Fibroblast of skin of left quadriceps (primary cell): ENCODE measurements at regions not wholly inside any gene's neighbourhood (a gene's known extent, or its start where the extent isn't known, plus 50 kb on each side); places are given as distances from the start of the nearest gene placed in this dataset.

Experiments
- DNase-seq, 2 experiments: peaks; one replicate each; pipeline ENCODE4 v3.0.0-alpha.2; 2013; ENCODE audit warnings: low read depth in 2 of 2

DNA sequence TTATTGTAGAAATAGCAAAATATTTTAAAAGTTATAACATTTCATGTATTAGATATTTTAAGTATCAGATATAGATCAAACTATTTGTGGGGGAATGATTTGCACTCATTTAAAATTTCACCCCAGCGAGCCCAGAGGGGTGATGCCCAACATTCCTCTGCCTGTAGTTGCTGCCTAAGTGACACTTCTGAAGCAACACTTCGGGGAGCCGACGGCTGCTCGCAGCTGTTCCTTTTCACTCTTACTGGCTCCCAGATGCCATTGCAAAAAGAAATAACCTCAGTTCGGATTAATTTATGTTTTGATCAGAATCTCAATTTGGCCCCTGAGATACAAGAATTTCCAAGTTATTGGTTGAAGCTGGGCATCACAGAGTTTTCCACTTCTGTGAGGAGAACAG, 603.8 kb downstream of the PLCL1 start:
- no peak for DNase-seq

DNA sequence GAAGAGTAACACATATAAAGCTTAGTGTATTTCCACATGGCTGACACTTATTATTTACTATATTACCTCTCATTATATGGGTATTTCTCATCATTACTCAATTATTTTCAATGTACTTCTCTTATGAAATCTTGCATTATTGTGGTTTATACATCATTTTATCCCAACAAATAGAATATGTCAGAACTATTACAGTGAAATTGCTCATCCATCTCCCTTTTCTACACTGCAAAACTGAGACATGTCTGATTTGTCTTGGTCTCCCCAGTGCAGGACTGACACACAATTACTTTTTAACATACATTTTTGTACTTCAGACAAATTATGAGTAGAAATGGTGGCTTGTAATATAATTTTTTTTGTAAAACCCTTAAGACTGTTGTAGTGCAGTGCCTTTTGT, 600.9 kb downstream of the PLCL1 start:
- DNase-seq, result peak in 1 of 2 experiments; percentile 16

DNA sequence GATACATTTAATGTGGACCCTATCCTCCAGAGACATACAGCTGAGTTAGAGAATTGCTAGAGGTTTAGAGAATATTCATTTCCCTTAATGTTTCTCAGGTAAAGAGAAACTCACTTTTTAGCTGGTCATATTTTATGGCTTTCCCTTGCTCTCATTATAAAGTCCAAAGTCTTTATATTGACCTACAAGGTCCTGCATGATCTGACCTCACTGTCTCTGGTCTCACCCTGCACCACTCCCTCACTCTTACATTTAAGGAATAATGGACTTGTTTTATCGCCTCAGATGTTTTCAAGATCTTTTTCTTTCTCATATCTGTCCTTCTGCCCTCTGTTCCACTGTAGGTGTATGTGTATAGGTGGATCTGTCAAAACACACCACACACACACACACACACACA, 597.3 kb downstream of the PLCL1 start:
- DNase-seq, result no peak

DNA sequence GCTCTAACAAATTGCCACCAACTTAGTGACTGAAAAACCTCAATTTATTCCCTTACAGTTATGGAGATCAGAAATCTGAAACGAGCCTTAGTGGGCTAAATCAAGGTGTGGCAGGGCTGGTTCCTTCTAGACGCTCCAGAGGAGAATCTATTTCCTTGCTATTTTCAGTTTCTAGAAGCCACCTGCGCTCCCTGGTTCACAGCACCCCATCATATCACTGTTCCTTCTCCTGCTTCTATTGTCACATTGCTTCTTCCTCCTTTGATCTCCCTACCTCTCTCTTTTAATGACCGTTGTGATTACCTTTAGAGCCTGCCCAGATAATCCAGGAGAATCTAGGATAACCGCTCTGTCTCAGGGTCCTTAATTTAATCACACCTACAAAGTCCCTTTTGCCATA, 596.6 kb downstream of the PLCL1 start:
- no peak for DNase-seq

DNA sequence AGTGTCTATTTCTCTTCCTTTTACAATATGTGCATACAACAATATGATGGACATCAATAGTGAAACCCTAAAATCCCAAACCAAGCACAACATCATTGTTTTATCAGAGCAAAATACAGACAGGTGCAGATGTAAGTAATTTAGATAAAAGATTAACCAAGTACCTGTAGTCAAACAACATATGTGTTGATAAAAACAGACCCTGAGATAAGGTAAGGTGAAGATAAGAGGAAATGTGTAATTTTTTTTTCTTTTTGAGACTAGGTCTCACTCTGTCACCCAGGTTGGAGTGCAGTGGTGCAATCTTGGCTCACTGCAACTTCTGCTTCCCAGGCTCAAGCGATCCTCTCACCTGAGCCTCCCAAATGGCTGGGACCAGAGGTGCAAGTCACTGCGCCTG, 589.8 kb downstream of the PLCL1 start:
- DNase-seq, result no peak

DNA sequence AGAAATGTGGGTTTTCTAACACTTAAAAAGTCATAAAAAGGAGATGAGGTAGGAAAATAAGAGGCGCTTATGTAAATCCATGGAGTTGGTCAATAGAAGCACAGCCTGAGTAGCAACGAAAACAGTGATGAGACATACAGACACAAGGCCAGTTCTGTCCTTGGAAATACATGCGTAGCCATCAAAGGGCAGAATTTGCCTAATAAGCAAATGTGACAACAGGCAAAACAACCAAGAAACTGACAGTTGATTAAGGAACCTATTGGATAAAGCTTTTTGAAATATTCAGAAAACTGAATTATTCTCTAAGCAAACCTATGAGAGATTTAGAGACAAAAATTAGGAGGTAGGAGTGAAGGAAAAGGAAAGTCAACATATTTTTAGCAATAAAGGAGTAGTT, 586.3 kb downstream of the PLCL1 start:
- no peak for DNase-seq

DNA sequence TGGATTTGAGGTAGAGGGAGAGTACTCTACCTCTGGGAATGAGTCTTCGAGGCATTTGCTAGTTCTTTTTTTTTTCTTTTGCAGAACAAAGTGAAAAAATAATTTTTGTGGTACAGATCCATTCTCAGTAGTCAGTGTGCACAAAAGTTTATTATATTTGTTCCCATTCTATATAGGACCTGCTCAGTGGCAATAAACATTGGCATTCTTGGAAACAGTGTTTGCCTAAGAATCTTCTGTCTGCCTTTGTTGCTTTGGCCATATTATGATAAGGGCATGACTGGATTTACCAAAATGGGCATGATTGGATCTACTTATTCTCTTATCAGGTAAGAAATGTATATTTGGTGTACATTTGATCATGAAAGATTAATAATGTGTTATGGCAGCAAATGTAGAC, 583.3 kb downstream of the PLCL1 start:
- no peak for DNase-seq

DNA sequence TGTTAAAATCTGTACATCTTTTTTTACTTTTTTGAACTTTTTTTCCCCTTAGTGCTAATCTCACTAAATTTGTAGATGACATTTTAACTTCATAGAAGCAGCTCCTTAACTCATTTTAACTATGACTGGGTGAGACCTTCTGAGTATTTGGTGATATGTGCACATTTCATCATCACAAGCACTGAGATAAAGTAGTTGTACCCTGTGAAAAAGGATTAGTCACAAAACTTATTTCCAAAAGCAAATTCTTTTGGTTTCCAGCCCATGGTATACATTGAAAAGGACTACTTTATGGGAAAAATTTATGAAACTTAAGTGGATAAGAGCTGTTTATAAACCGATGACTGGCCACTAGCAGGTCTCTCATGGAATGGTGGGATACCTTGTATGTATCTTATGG, 581.5 kb downstream of the PLCL1 start:
- DNase-seq, result peak in 1 of 2 experiments; percentile 17

DNA sequence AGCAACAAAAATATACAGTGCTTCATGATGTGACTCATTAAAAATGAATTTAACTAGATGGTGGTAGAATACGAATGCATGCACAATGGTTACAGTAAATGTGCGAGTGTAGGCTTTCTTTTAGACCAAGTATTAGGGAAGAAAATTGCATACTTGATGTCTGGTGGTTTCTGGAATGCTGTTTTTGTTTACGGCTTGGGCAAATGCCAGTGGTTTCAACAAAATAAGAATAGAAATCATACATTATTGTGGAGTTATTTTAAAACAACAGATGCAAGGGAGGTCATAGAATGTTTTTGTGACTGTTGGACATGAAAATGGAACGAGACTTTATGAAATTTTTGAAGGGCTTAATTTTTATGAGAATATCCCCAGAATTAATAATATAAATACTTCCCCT, 580.9 kb downstream of the PLCL1 start:
- no peak for DNase-seq

DNA sequence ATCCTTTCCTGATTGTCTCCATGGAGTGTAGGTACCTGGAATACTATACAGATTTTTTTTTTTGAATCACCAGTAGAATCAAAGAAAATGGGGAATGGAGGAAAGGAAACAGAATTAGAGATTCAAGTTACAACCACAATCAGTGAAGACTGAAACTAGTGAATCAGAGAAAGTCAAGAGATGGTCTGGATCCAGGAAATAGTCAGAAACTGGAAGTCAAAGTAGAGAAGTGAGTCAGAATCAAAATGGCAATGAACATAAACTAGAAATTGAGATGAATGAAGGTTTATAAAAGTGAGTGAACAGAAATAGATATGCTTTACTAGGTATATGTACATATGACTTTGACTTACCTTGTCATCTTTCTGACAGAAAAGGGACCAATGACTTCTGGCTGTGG, 579.0 kb downstream of the PLCL1 start:
- DNase-seq, result no peak

DNA sequence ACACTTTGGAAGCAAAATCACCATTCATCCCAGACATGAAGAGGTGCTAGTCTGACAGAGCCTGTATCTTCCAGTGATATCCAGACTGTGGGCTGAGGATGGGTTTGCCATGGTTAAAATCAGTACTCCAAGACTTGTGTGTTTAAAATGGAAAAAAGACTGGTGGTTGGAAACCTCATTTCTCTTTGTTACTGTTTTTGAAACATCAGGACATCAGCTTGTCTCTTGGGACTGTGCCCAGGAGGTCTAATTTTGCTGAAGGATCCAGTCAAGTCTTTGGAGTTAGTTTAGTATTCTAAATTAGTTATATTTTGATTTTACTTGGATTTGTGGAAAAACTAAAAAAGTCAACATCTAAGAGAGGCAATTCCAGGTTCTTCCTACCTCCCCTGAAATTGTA, 578.4 kb downstream of the PLCL1 start:
- DNase-seq, result no peak

DNA sequence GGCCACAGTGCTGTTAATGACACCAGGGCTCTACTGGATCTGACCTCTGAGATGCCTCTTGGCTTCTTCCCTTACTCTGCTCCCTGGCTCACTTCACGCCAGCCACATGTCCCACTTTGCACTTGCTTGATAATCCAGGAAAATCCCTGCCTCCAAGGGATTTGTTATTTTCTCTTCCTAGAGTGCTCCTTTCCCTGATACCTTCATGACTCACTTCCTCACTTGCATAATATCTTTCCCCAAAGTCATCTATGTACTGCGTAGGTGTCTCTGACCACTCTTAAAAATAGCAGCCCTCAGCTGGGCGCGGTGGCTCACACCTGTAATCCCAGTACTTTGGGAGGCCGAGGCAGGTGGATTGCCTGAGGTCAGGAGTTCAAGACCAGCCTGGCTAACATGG, 572.3 kb downstream of the PLCL1 start:
- DNase-seq, result no peak

DNA sequence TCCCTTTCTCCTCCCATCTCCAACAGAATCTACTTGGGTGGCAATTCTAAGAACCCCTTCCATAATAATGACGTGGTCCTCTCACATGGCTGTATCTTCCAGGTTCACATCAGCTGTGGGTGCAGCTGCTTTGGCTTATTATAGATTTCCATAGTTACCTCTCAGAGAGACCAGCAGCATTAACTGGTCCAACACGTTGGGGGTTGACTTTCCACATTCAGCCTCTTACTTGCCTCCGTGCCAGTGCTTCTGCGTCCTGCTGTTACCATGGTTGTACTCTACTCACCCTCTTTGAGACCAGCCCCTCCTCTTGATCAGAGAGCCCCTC, 570.7 kb downstream of the PLCL1 start:
- no peak for DNase-seq

DNA sequence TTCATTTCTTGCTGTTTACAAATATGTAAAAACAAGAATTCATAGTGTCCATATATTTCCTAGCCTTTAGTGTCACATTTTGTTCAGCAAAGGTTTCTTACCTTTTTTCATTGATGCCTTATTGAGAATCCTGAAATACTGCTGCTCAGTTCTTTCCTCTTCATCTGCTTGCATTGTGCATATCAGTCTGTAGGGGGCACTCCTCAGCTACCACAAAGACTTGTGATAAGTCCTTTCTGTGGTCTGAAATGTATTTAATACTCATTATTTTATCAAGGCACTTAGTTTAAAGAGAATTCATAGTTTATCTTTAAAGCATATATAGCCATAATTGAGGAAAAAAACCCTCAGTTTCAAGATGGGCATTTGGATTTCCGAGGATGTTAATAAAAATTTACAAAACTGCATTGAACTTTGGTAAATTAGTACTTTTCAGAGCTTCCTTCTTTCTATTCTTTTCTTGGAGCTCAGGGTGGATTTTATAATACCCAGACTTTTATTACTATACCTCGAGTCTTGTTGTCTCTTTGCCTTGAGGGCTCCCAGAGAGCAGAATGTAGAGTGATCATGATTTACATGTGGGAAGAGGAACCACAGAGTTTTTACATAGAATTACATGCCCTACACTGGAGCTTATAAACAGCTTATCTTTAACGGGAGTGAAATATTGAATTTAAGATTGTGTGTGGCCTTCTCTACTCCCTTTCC, 570.1 kb downstream of the PLCL1 start:
- peak; percentile 60 to 64 for DNase-seq

DNA sequence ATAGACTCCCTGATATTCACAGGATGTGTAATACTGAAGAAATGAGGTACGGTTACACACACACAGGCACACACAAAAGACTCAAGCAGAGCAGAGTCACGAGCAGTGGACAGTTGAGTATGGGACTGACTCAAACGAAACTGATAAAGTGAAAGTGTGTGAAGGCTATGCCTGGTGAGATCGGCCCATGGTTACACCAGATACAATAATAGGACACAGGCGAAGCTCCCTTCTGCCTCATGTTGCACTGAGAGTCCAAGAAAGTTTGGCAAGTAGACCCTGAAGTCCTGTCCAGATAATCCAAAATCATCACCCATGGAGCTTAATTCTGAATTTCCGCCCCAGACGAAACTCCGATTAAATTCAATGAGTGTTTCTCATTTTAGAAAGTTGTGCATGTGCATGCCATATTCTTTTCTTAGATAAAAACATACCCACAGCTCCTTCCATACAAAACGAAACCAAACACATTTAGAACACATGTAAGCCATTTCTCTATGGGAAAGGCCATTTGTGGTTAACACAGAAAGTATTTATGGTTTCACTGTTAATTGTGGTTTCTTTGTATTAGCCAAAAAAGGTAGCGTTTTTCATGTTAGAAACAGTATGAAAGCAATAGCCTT, 567.6 kb downstream of the PLCL1 start:
- DNase-seq, result peak; percentile 56 to 59

DNA sequence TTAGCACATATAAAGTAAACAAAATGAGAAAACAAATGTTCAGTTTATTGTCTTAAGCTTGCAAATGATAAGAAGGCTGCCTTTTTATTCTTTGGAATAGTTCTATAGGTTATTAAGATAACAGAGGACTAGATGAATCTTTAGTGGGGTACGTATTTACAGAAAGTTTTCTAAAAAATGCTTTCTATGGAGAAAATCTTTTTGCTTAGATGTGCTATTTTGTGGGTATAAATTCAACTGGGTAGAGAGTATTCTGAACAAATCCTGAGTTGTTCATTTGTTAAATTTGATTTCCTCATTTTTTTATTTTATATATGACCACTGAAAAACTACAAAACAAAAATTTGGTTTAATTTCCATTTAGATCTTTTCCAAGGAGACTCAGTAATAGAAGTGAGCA, 566.9 kb downstream of the PLCL1 start:
- DNase-seq, result no peak

DNA sequence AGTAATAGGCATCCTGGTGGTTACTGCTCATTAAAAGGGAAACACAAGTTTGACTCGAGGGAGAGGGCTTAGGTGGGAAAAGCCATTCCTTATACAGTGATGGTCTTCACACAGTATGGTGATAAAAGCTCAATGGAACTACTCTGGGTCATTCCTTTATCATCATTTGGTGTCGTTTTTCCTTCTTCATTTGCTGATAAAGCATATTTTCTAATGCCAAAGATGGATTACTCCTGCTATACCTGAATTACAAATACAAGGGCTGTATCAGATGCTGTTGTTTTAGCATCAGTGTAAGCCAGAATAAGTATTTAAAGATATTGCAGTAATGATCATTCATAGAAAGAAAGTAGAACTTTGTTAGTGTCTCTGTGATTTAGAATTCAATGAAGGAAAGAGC, 563.7 kb downstream of the PLCL1 start:
- no peak for DNase-seq

DNA sequence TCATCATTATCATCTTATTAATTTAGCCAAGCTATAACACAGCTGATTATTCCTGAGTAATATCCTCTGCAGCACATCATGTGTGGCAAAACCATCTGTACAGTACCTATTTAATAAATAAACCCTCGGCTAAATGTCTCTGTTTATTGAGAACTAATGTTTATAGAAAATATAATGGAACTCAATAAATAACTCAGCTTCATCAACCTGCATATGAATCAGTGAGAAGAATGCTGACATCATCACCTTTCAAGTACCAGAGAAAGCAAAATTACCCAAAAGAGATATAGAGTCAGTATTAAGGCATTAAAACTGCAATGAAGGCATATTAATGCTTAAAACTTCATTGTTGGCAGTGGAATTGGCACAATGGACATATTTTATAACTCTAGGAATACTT, 558.3 kb downstream of the PLCL1 start:
- DNase-seq, result no peak

DNA sequence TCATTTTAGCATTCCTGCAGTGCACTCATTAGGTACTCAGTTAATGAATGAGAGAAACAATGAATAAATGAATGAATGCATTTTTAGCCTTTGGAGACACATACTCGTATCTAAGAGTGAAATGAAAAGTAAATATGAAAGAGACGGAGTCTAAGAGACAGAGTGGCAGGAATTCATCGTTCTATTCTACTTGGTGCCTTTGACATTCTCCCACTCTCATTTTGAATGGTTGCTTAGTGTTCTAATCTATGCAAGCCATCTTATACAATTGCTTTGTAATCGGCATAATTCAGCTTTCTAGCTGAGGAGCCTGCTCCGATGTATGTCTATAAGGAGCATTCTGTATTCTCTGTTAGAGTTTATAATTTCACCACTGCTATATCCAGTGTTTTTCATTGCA, 554.9 kb downstream of the PLCL1 start:
- no peak for DNase-seq

DNA sequence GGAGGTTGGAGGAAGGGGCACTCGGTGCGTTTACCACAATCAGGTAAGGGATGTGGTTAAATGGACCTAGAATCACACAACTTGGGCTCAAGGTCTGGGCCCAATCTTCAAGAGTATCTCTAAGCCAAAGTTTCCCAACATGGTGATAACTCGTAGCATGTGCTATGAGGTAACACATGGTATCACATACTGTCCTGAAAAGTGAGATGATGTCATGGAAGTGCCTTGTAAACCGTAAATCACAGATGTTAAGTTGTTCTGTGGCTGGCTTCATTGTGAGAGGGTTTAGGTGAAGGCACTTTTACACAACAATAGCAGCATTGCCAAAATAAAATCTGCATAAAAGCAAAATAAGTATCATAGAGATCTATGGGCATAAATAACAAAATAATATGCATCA, 551.8 kb downstream of the PLCL1 start:
- no peak for DNase-seq

DNA sequence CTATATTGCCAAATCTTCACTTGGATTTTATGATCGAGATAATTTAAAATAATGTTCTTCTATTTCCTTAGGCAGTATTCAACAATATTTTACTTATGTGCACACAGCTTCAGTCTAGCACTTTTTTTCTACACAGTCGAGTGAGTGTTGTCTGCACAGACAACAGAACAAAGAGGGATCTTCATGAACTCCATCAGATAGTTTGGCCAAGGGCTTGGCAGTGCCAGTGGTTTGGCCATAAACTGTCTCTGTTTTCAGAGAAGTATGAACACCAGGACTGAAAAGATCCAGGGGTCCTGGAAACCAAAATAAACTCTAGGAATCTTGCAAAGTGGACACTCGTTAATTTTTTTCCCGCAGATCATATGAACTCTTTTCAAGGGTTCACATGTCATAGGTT, 547.3 kb downstream of the PLCL1 start:
- no peak for DNase-seq

DNA sequence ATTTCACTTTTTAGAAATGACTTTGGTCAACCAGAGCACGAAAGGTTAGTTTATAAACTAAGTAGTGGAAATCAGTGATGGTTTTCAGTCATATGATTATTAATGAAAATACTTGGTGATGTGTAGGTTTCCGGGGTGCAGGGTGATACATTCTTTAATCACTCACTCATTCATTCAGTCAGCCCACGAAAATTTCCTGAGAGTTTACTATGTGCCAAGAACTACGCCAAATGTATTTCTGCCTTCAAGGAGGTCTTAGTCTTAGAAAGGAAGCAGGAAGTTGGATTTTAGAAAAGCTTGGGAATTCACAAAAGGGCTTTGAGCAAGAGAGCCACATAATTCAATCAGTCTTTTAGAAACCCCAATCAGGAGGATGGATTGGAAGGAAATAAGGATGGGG, 543.6 kb downstream of the PLCL1 start:
- DNase-seq, result peak in 1 of 2 experiments; percentile 9

DNA sequence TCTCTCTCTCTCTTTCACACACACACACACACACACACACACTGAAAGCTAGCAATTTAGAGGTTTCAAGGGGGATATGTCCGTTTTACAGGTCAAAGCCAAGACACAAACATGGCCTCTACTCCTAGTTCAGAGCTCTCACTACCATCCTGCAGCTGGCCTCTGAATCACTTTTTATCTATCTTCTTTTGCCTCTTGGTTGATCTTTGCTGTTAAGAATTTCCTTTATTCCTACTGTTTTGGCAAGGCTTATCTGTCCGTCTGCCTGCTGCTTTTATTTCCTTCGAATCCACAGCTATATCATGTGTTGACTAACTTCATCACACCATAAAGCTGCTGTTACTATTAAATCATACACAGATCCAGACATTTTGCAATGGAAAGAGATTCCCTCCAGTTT, 543.0 kb downstream of the PLCL1 start:
- DNase-seq, result peak in 1 of 2 experiments; percentile 20

DNA sequence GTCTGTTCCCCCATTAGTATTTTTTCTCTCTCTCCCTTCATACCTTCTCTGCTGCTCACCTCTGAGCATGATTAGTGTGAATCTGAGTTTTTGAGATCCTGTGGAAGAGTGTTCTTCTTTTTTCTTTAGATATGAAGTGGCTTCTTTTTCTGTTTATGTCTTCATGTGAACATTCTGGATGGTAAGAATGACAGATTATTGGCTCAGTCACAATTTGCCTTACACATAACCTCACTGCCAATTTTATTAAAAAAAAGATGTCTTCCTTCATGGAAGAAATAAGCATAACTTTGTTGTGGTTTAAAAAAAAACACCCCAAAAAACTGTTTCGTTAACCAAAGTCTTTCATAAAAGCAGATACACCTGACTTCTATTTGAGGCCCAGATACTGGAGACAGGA, 539.1 kb downstream of the PLCL1 start:
- DNase-seq, result no peak
